ENCODE measurements at regions not wholly inside any gene's neighbourhood (a gene's known extent, or its start where the extent isn't known, plus 50 kb on each side); places are given as distances from the start of the nearest gene placed in this dataset.

GRCh38 chr18:41720226-41720625, 234.8 kb upstream of the PIK3C3 start:
- no peak overlapping the region for H3K27ac ChIP-seq (ENCODE audit: low read depth in 1 of 2, low read length in 2 of 2)
- H3K36me3 ChIP-seq (ENCODE audit: control insufficient read depth in 4 of 4, insufficient read depth in 3 of 4, low read depth in 1 of 4, low read length in 3 of 4): no peaks in the 10 kb centered on the region
- no peaks in the 10 kb centered on the region for H3K4me1 ChIP-seq (ENCODE audit: control insufficient read depth in 4 of 4, insufficient read depth in 4 of 4, low read length in 3 of 4)
- no peak for TF ChIP-seq FOXA1 (IDR thresholded peaks at IDR 0.05)
- no peak for TF ChIP-seq ATF3 (IDR thresholded peaks at IDR 0.05)
- TF ChIP-seq CTCF (IDR thresholded peaks at IDR 0.05; ENCODE audit: low read depth, low read length, missing input control): no peak
- H3K9ac ChIP-seq (ENCODE audit: low read depth in 1 of 2, low read length in 2 of 2): no peak overlapping the region
- no peak for DNase-seq (ENCODE audit: low spot score)
- H3K9me3 ChIP-seq (ENCODE audit: control insufficient read depth in 4 of 4, low read length in 3 of 4): no peaks in the 10 kb centered on the region
- WGBS: 83% methylated on average over 2 of the region's 2 CpGs
- no peak overlapping the region for H3K4me3 ChIP-seq (ENCODE audit: low read depth in 1 of 3, low read length in 3 of 3)
- H3K27me3 ChIP-seq (ENCODE audit: control insufficient read depth in 4 of 4, insufficient read depth in 4 of 4, low read length in 3 of 4): no peaks in the 10 kb centered on the region

GRCh38 chr18:41719808-41720207, 235.2 kb upstream of the PIK3C3 start:
- Histone ChIP-seq H3K27me3 (ENCODE audit: control insufficient read depth in 4 of 4, insufficient read depth in 4 of 4, low read length in 3 of 4) (no peaks in the 10 kb centered on the region), H3K9me3 (ENCODE audit: control insufficient read depth in 4 of 4, low read length in 3 of 4) (no peaks in the 10 kb centered on the region), H3K27ac (ENCODE audit: low read depth in 1 of 2, low read length in 2 of 2) (no peak overlapping the region), H3K4me3 (ENCODE audit: low read depth in 1 of 3, low read length in 3 of 3) (no peak overlapping the region), H3K4me1 (ENCODE audit: control insufficient read depth in 4 of 4, insufficient read depth in 4 of 4, low read length in 3 of 4) (no peaks in the 10 kb centered on the region), H3K36me3 (ENCODE audit: control insufficient read depth in 4 of 4, insufficient read depth in 3 of 4, low read depth in 1 of 4, low read length in 3 of 4) (no peaks in the 10 kb centered on the region), H3K9ac (ENCODE audit: low read depth in 1 of 2, low read length in 2 of 2) (no peak overlapping the region)
- DNase-seq (ENCODE audit: low spot score): no peak
- TF ChIP-seq TAF1 (conservative IDR thresholded peaks at IDR 0.05) (no peak), JUND (IDR thresholded peaks at IDR 0.05) (no peak), FOXA2 (IDR thresholded peaks at IDR 0.05) (no peak), MAX (IDR thresholded peaks at IDR 0.05) (no peak), RXRA (IDR thresholded peaks at IDR 0.05) (no peak), CTCF (IDR thresholded peaks at IDR 0.05; ENCODE audit: low read depth, low read length, missing input control) (no peak), ZBTB33 (IDR thresholded peaks at IDR 0.05) (no peak), HNF4A (conservative IDR thresholded peaks at IDR 0.05) (no peak), SP1 (IDR thresholded peaks at IDR 0.05) (no peak), FOXA1 (IDR thresholded peaks at IDR 0.05) (no peak), ATF3 (IDR thresholded peaks at IDR 0.05) (no peak), EGR1 (IDR thresholded peaks at IDR 0.05; ENCODE audit: low read depth in 2 of 2) (no peak), REST (IDR thresholded peaks at IDR 0.05) (no peak), RAD21 (IDR thresholded peaks at IDR 0.05) (no peak), NR2F2 (IDR thresholded peaks at IDR 0.05) (no peak), YY1 (IDR thresholded peaks at IDR 0.05) (no peak), GABPA (IDR thresholded peaks at IDR 0.05 in 1 of 2, conservative IDR thresholded peaks at IDR 0.05 in 1 of 2) (no peak), HNF4G (IDR thresholded peaks at IDR 0.05) (no peak)
- WGBS: 62% methylated on average over 3 of the region's 3 CpGs

Measured in liver (tissue), 8 donors.